Progenitor cell of endocrine pancreas (in vitro differentiated cells): ENCODE measurements at regions not wholly inside any gene's neighbourhood (a gene's known extent, or its start where the extent isn't known, plus 50 kb on each side); places are given as distances from the start of the nearest gene placed in this dataset.

ENCODE experiments used
- DNase-seq: peaks from one replicate; pipeline ENCODE4 v3.0.0; 2021; ENCODE audit warnings: low spot score; ENCODE audit not compliant: unreplicated experiment
- H3K27ac Mint-ChIP-seq: 2 replicates; pipeline ENCODE4 v1.8.0; 2021; ENCODE audit warnings: mild to moderate bottlenecking, moderate library complexity, mixed read lengths
- H3K27me3 Mint-ChIP-seq: 2 replicates; pipeline ENCODE4 v1.8.0; 2021; ENCODE audit warnings: mixed read lengths
- H3K36me3 Mint-ChIP-seq: 2 replicates; pipeline ENCODE4 v1.8.0; 2022; ENCODE audit warnings: mixed read lengths; ENCODE audit not compliant: insufficient read depth
- H3K4me1 Mint-ChIP-seq: 2 replicates; pipeline ENCODE4 v1.8.0; 2021; ENCODE audit warnings: low read depth, mixed read lengths
- H3K4me3 Mint-ChIP-seq: 2 replicates; pipeline ENCODE4 v1.8.0; 2021; ENCODE audit warnings: low read depth, mild to moderate bottlenecking, moderate library complexity, mixed read lengths
- H3K9me3 Mint-ChIP-seq: 2 replicates; pipeline ENCODE4 v1.8.0; 2021; ENCODE audit warnings: low read depth, mixed read lengths
- CTCF ChIP-seq: fragments of 200-600 bp; sonication (generic); IDR thresholded peaks from one replicate; pipeline ENCODE4 v1.5.0; 2021; ENCODE audit warnings: antibody characterized with exemption, mild to moderate bottlenecking; ENCODE audit not compliant: unreplicated experiment

DNA sequence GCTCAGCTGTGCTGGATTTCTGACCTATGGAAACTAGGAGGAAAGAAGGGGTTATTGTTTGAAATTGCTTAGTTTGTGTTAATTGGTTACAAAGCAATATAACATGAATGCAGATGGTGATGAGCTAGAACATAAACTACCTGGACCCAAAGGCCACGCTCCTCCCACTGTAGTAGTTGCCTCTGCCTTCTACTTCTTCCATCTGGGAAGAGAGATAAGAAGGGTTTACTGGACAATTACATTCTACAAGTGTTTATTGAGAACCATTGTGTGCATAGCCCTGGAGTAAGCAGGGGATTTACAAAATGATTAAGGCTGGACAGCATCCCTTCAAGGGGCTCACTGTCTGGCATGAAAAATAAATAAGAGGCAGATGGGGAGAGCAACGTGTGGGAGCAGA lies 355.3 kb upstream of the TRPC7 start:
- no peak for DNase-seq
- no peak overlapping the region for H3K4me3 Mint-ChIP-seq
- no peaks in the 10 kb centered on the region for H3K27me3 Mint-ChIP-seq
- no peak overlapping the region for H3K27ac Mint-ChIP-seq
- no peaks in the 10 kb centered on the region for H3K9me3 Mint-ChIP-seq
- peaks cover 4% of the 10 kb centered on the region for H3K4me1 Mint-ChIP-seq
- no peaks in the 10 kb centered on the region for H3K36me3 Mint-ChIP-seq
- TF ChIP-seq CTCF = no peak

DNA sequence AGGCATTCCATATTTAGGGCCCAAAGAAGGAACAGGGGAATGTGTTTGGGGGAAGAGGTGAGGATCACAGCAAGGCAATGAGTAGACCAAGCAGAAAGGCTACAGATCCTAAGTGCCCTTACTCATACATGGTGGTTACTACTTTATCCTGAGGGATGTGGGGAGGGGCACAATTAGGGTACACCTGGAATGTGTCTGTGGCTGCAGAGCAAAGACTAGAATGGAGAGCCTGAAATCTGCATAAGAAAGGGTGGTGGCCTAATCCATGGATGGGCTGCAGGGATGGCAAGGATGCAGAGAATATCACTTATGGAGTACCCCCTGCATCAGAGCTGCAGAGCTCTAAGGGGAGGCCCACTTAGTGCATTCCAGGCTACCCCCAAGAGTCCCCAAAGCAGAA lies 352.6 kb upstream of the TRPC7 start:
- no peaks in the 10 kb centered on the region for H3K9me3 Mint-ChIP-seq
- no peak for DNase-seq
- TF ChIP-seq CTCF = no peak
- H3K4me1 Mint-ChIP-seq = no peaks in the 10 kb centered on the region
- no peaks in the 10 kb centered on the region for H3K36me3 Mint-ChIP-seq
- H3K27ac Mint-ChIP-seq = no peak overlapping the region
- H3K4me3 Mint-ChIP-seq = no peak overlapping the region
- no peaks in the 10 kb centered on the region for H3K27me3 Mint-ChIP-seq

DNA sequence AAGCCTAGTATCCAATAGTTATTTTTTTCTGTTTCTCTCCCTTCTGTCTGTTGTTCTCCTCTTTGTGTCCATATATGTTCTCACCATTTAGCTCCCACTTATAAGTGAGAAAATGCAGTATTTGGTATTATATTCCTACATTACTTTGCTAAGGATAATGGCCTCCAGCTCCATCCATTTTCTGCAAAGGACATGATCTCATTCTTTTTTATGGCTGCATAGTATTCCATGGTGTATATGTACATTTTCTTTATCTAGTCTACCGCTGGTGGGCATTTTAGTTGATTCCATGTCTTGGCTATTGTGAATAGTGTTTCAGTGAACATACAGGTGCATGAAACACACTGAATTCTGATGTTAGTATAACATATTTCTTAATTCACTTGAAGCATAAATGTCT lies 348.9 kb upstream of the TRPC7 start:
- no peak for TF ChIP-seq CTCF
- Mint-ChIP-seq H3K4me1 (no peaks in the 10 kb centered on the region), H3K27ac (no peak overlapping the region), H3K9me3 (no peaks in the 10 kb centered on the region), H3K36me3 (no peaks in the 10 kb centered on the region), H3K27me3 (no peaks in the 10 kb centered on the region), H3K4me3 (no peak overlapping the region)
- DNase-seq = no peak

- H3K36me3 Mint-ChIP-seq = no peaks in the 10 kb centered on the region
- no peak for TF ChIP-seq CTCF
- H3K27ac Mint-ChIP-seq = no peak overlapping the region
- H3K4me1 Mint-ChIP-seq = no peaks in the 10 kb centered on the region
- no peak overlapping the region for H3K4me3 Mint-ChIP-seq
- DNase-seq = no peak
- H3K9me3 Mint-ChIP-seq = no peaks in the 10 kb centered on the region
- no peaks in the 10 kb centered on the region for H3K27me3 Mint-ChIP-seq
These were observed 347.3 kb upstream of the TRPC7 start for GRCh38 chr5:136712628-136713027.

DNA sequence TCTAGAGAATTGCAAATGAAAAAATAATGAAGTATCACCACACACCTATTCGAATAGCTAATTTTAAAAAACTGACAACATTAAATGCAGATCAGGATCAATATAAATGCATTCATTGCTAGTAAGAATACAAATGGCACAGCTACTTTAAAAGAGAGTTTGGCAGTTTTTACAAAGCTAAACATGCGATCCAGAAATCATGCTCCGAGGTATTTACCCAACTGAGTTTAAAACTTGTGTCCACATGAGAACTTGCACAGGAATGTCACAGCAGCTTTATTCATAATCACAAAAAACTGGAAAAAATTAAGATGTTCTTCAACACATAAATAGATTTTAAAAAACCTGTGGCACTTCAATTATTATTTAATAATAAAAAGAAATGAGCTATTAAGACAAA lies 345.5 kb upstream of the TRPC7 start:
- Mint-ChIP-seq H3K4me1 (no peaks in the 10 kb centered on the region), H3K27me3 (no peaks in the 10 kb centered on the region), H3K9me3 (no peaks in the 10 kb centered on the region)

More for the DNA sequence above, 345.5 kb upstream of the TRPC7 start:
- Mint-ChIP-seq H3K36me3 (no peaks in the 10 kb centered on the region), H3K4me3 (no peak overlapping the region), H3K27ac (no peak overlapping the region)
- no peak for TF ChIP-seq CTCF
- no peak for DNase-seq
